Smooth muscle cell (in vitro differentiated cells): ENCODE measurements at regions not wholly inside any gene's neighbourhood (a gene's known extent, or its start where the extent isn't known, plus 50 kb on each side); places are given as distances from the start of the nearest gene placed in this dataset.

Experiments used
- DNase-seq: peaks from one replicate; lab custom pipeline; 2025; ENCODE audit not compliant: unreplicated experiment; lab: John Stamatoyannopoulos, UW
- H2AFZ ChIP-seq: fragments of 200-600 bp; sonication (generic); 2 replicates; pipeline ENCODE4 v1.6.0; 2016; ENCODE audit warnings: antibody characterized with exemption, low read depth, mild to moderate bottlenecking
- H3F3A ChIP-seq: fragments of 200-600 bp; sonication (generic); 2 replicates; pipeline ENCODE4 v1.6.0; 2017; ENCODE audit warnings: antibody characterized with exemption, low read depth
- H3K27ac ChIP-seq: fragments of 200-600 bp; sonication (generic); 2 replicates; pipeline ENCODE4 v1.5.1; 2016; ENCODE audit warnings: low read depth, mild to moderate bottlenecking
- H3K27me3 ChIP-seq: fragments of 200-600 bp; sonication (generic); 2 replicates; pipeline ENCODE4 v1.6.1; 2016; ENCODE audit warnings: low read depth, mild to moderate bottlenecking
- H3K36me3 ChIP-seq: fragments of 200-600 bp; sonication (generic); 2 replicates; pipeline ENCODE4 v1.5.1; 2016; ENCODE audit warnings: low read depth
- H3K4me1 ChIP-seq: fragments of 200-600 bp; sonication (generic); 2 replicates; pipeline ENCODE4 v1.5.1; 2016; ENCODE audit warnings: low read depth
- H3K4me2 ChIP-seq: fragments of 200-600 bp; sonication (generic); 2 replicates; pipeline ENCODE4 v1.6.0; 2016; ENCODE audit warnings: mild to moderate bottlenecking
- H3K4me3 ChIP-seq: fragments of 200-600 bp; sonication (generic); 2 replicates; pipeline ENCODE4 v1.5.1; 2016; ENCODE audit warnings: mild to moderate bottlenecking
- H3K79me2 ChIP-seq: fragments of 200-600 bp; sonication (generic); 2 replicates; pipeline ENCODE4 v1.6.0; 2016; ENCODE audit warnings: low read depth, mild to moderate bottlenecking
- H3K9ac ChIP-seq: fragments of 200-600 bp; sonication (generic); 2 replicates; pipeline ENCODE4 v1.6.0; 2016; ENCODE audit warnings: low read depth
- H3K9me3 ChIP-seq: fragments of 200-600 bp; sonication (generic); replicated peaks from 2 replicates; pipeline ENCODE4 v1.5.1; 2016; ENCODE audit warnings: low read depth
- H4K20me1 ChIP-seq: fragments of 200-600 bp; sonication (generic); 2 replicates; pipeline ENCODE4 v1.6.0; 2016; ENCODE audit warnings: low read depth
- CTCF ChIP-seq: fragments of 200-600 bp; sonication (generic); IDR thresholded peaks from 2 replicates; pipeline ENCODE4 v1.5.1; 2017; ENCODE audit warnings: borderline replicate concordance, mild to moderate bottlenecking, antibody characterized with exemption; ENCODE audit not compliant: insufficient read depth, poor library complexity, severe bottlenecking
- WGBS: methylation state at CpG from one replicate; pipeline ENCODE4 v1.1.7; 2016; ENCODE audit warnings: low lambda C conversion rate; 5-methylcytosine and 5-hydroxymethylcytosine counted together

- Histone ChIP-seq H4K20me1 (no peaks in the 10 kb centered on the region), H3K4me2 (no peak overlapping the region), H3K4me3 (no peak overlapping the region), H3K79me2 (no peaks in the 10 kb centered on the region), H3K4me1 (no peaks in the 10 kb centered on the region), H3K9me3 (no peaks in the 10 kb centered on the region), H3K27me3 (peaks cover 19% of the 10 kb centered on the region), H3F3A (no peaks in the 10 kb centered on the region), H3K36me3 (no peaks in the 10 kb centered on the region), H3K9ac (no peak overlapping the region), H3K27ac (no peak overlapping the region), H2AFZ (no peak overlapping the region)
- TF ChIP-seq CTCF: no peak
- WGBS: 91% methylated on average over 4 of the region's 4 CpGs
- DNase-seq: no peak
Measured at GRCh38 chr5:61896811-61897210, 409.2 kb upstream of the KIF2A start.

- no peaks in the 10 kb centered on the region for H3K36me3 ChIP-seq
- no peak overlapping the region for H2AFZ ChIP-seq
- TF ChIP-seq CTCF: no peak
- H3K9me3 ChIP-seq: no peaks in the 10 kb centered on the region
- no peaks in the 10 kb centered on the region for H4K20me1 ChIP-seq
- H3K4me2 ChIP-seq: no peak overlapping the region
- no peak overlapping the region for H3K4me3 ChIP-seq
- no peaks in the 10 kb centered on the region for H3K79me2 ChIP-seq
- no peaks in the 10 kb centered on the region for H3K4me1 ChIP-seq
- DNase-seq: no peak
- H3K27me3 ChIP-seq: peaks cover 23% of the 10 kb centered on the region
- H3K27ac ChIP-seq: no peak overlapping the region
- no peak overlapping the region for H3K9ac ChIP-seq
- no peaks in the 10 kb centered on the region for H3F3A ChIP-seq
Measured at GRCh38 chr5:61897251-61897650, 408.8 kb upstream of the KIF2A start.

- Histone ChIP-seq H3K9ac (no peak overlapping the region), H3K4me1 (no peaks in the 10 kb centered on the region), H3K27ac (no peak overlapping the region), H3K4me2 (no peak overlapping the region), H3K36me3 (no peaks in the 10 kb centered on the region), H2AFZ (no peak overlapping the region), H3K79me2 (no peaks in the 10 kb centered on the region), H3F3A (no peaks in the 10 kb centered on the region), H3K4me3 (no peak overlapping the region), H3K9me3 (no peaks in the 10 kb centered on the region), H3K27me3 (peaks cover 46% of the 10 kb centered on the region), H4K20me1 (no peaks in the 10 kb centered on the region)
- no peak for DNase-seq
- WGBS: 83% methylated on average over 5 of the region's 5 CpGs
- TF ChIP-seq CTCF: no peak
Measured at GRCh38 chr5:61901997-61902396, 404.0 kb upstream of the KIF2A start.

GRCh38 chr5:61904730-61905129, 401.3 kb upstream of the KIF2A start:
- H3K27ac ChIP-seq: no peak overlapping the region
- no peaks in the 10 kb centered on the region for H3K79me2 ChIP-seq
- no peak for DNase-seq
- H3K4me1 ChIP-seq: no peaks in the 10 kb centered on the region
- H2AFZ ChIP-seq: no peak overlapping the region
- no peak overlapping the region for H3K9ac ChIP-seq
- H3K27me3 ChIP-seq: peaks cover 45% of the 10 kb centered on the region
- H3K4me3 ChIP-seq: no peak overlapping the region
- no peaks in the 10 kb centered on the region for H3F3A ChIP-seq
- H3K4me2 ChIP-seq: no peak overlapping the region
- 81% methylated on average over 1 of the region's 1 CpG for WGBS
- TF ChIP-seq CTCF: no peak
- no peaks in the 10 kb centered on the region for H3K36me3 ChIP-seq
- H3K9me3 ChIP-seq: no peaks in the 10 kb centered on the region
- no peaks in the 10 kb centered on the region for H4K20me1 ChIP-seq
